ENCODE measurements at regions not wholly inside any gene's neighbourhood (a gene's known extent, or its start where the extent isn't known, plus 50 kb on each side); places are given as distances from the start of the nearest gene placed in this dataset.

DNA sequence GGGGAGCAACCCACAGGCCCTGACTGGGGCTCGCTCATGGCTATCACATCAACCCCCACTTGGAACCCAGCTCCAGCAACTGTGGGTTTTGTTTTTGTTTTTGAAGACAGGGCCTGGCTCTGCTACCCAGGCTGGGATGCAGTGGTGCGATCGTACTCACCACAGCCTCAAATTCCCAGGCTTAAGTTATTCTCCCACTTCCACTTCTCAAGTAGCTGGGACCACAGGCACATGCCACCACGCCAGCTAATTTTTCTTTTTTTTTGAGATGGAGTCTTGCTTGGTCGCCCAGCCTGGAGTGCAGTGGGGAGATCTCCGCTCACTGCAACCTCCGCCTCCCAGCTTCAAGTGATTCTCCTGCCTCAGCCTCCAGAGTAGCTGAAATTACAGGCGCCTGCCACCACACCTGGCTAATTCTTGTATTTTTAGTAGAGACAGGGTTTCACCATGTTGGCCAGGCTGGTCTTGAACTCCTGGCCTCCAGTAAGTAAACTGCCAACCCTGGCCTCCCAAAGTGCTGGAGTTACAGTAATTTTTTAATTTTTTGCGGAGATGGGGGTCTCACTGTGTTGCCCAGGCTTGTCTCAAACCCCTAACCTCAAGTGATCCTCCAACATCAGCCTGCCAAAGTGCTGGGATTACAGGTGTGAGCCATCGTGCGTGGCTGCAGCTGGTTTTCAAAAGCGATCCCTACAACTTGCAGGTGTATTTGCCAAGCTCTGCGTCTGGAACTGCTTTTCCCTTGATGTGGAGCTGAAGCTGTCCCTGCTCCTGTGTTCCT lies 228.7 kb downstream of the SKIDA1 start:
- WGBS, 5 donors: 88 to 95% (median 92%) methylated on average over 13 of the region's 13 CpGs
- Histone ChIP-seq H3K4me1 (peaks cover 0 to 21% (median 6%) of the 10 kb centered on the region in 6 donors), H3K27ac (no peak overlapping the region), H3K36me3 (no peaks in the 10 kb centered on the region), H3K4me3 (no peak overlapping the region), H3K9me3 (no peaks in the 10 kb centered on the region), H3K27me3 (replicated peaks in 1 of 7) (peaks cover 0 to 15% (median 0%) of the 10 kb centered on the region in 7 donors)
- no peak for TF ChIP-seq POLR2AphosphoS5 (IDR thresholded peaks at IDR 0.05)
- no peak for TF ChIP-seq POLR2A (IDR thresholded peaks at IDR 0.05)
- TF ChIP-seq, protein P1, sequence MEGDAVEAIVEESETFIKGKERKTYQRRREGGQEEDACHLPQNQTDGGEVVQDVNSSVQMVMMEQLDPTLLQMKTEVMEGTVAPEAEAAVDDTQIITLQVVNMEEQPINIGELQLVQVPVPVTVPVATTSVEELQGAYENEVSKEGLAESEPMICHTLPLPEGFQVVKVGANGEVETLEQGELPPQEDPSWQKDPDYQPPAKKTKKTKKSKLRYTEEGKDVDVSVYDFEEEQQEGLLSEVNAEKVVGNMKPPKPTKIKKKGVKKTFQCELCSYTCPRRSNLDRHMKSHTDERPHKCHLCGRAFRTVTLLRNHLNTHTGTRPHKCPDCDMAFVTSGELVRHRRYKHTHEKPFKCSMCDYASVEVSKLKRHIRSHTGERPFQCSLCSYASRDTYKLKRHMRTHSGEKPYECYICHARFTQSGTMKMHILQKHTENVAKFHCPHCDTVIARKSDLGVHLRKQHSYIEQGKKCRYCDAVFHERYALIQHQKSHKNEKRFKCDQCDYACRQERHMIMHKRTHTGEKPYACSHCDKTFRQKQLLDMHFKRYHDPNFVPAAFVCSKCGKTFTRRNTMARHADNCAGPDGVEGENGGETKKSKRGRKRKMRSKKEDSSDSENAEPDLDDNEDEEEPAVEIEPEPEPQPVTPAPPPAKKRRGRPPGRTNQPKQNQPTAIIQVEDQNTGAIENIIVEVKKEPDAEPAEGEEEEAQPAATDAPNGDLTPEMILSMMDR (IDR thresholded peaks at IDR 0.05 in 8 of 11, conservative IDR thresholded peaks at IDR 0.05 in 3 of 11): no peak
- intact Hi-C loops (cut with DNase I; ENCODE audit: low total_unique reads): no loop called here
- no peak for DNase-seq

GRCh38 chr10:21293518-21294356 lies 231.7 kb downstream of the SKIDA1 start:
- WGBS, 5 donors: 70 to 76% (median 74%) methylated on average over 9 of the region's 9 CpGs
- intact Hi-C loops (cut with DNase I; ENCODE audit: low total_unique reads): no loop called here
- Histone ChIP-seq H3K9me3 (no peaks in the 10 kb centered on the region), H3K27ac (peak overlapping the region in 2 of 8 donors; percentile 9 to 20), H3K27me3 (replicated peaks in 1 of 7) (peaks cover 0 to 23% (median 0%) of the 10 kb centered on the region in 7 donors), H3K36me3 (no peaks in the 10 kb centered on the region), H3K4me3 (no peak overlapping the region), H3K4me1 (peaks cover 0 to 21% (median 8%) of the 10 kb centered on the region in 6 donors)
- TF ChIP-seq, protein P1 (IDR thresholded peaks at IDR 0.05 in 8 of 11, conservative IDR thresholded peaks at IDR 0.05 in 3 of 11): no peak
- TF ChIP-seq POLR2A (IDR thresholded peaks at IDR 0.05): no peak
- no peak for TF ChIP-seq POLR2AphosphoS5 (IDR thresholded peaks at IDR 0.05)
- DNase-seq: no peak

- Histone ChIP-seq H3K9me3 (no peaks in the 10 kb centered on the region), H3K36me3 (no peaks in the 10 kb centered on the region), H3K4me3 (no peak overlapping the region), H3K4me1 (peaks cover 0 to 21% (median 8%) of the 10 kb centered on the region in 6 donors), H3K27me3 (replicated peaks in 1 of 7) (peaks cover 0 to 23% (median 0%) of the 10 kb centered on the region in 7 donors), H3K27ac (peak overlapping the region in 4 of 8 donors; percentile 9 to 27 (median 24))
- DNase-seq: no peak
- TF ChIP-seq POLR2A (IDR thresholded peaks at IDR 0.05): no peak
- TF ChIP-seq, protein P1 (IDR thresholded peaks at IDR 0.05 in 8 of 11, conservative IDR thresholded peaks at IDR 0.05 in 3 of 11): no peak
- TF ChIP-seq POLR2AphosphoS5 (IDR thresholded peaks at IDR 0.05): peak in 1 of 3 donors; percentile 14
- 9 to 14% (median 10%) methylated on average over 14 of the region's 14 CpGs for WGBS, 5 donors
- intact Hi-C loops (cut with DNase I; ENCODE audit: low total_unique reads): no loop called here
Measured at GRCh38 chr10:21292763-21293517, 232.5 kb downstream of the SKIDA1 start.
